SK-N-SH (cell line): ENCODE measurements at regions not wholly inside any gene's neighbourhood (a gene's known extent, or its start where the extent isn't known, plus 50 kb on each side); places are given as distances from the start of the nearest gene placed in this dataset.

Experiments used
- CTCF ChIA-PET: fragments of 300-600, 350-600 bp; formaldehyde crosslinking; extraction: SDS; loops from one replicate; lab custom pipeline; 2021; lab: Yijun Ruan, JAX
- POLR2A ChIA-PET: fragments of 350-600 bp; sonication (Branson Sonifier 250); formaldehyde crosslinking; extraction: SDS; loops from one replicate; lab custom pipeline; 2020; ENCODE audit warnings: antibody characterized with exemption, inconsistent platforms; lab: Yijun Ruan, JAX
- DNase-seq: peaks from one replicate; pipeline ENCODE4 v3.0.0; 2012
- H2AFZ ChIP-seq: fragments of 200-600 bp; sonication (generic); 2 replicates; pipeline ENCODE4 v1.8.1; 2016; ENCODE audit warnings: antibody characterized with exemption, mild to moderate bottlenecking, low read depth
- H3F3A ChIP-seq: fragments of 200-600 bp; sonication (generic); replicated peaks from 2 replicates; pipeline ENCODE3; 2016; ENCODE audit warnings: antibody characterized with exemption, mild to moderate bottlenecking; ENCODE audit not compliant: insufficient read depth
- H3K27ac ChIP-seq, 2 experiments: fragments of 200-500 bp in 1 of 2; fragments of 200-600 bp in 1 of 2; sonication (Bioruptor generic) in 1 of 2; sonication (generic), shearing (Covaris generic) in 1 of 2; 2 replicates each; pipeline versions ENCODE4 v1.5.1 to v1.6.1; 2014 to 2016; ENCODE audit warnings: low read depth in 2 of 2, inconsistent platforms in 1 of 2, low read length in 1 of 2, mild to moderate bottlenecking in 1 of 2, mixed read lengths in 1 of 2
- H3K27me3 ChIP-seq: fragments of 200-600 bp; sonication (generic), shearing (Covaris generic); 2 replicates; pipeline ENCODE4 v1.6.1; 2016; ENCODE audit warnings: mixed run types; ENCODE audit not compliant: insufficient read depth
- H3K36me3 ChIP-seq, 2 experiments: fragments of 200-500 bp in 1 of 2; fragments of 200-600 bp in 1 of 2; sonication (Bioruptor generic) in 1 of 2; sonication (generic) in 1 of 2; replicated peaks in 1 of 2; 2 replicates each; pipeline versions ENCODE3 to v1.5.1; 2014 to 2016; ENCODE audit warnings: low read length in 1 of 2, mild to moderate bottlenecking in 1 of 2; ENCODE audit not compliant: insufficient read depth in 2 of 2, control insufficient read depth in 1 of 2
- H3K4me1 ChIP-seq, 2 experiments: fragments of 200-500 bp in 1 of 2; fragments of 200-600 bp in 1 of 2; sonication (Bioruptor generic) in 1 of 2; sonication (generic), shearing (Covaris generic) in 1 of 2; 2 replicates each; pipeline versions ENCODE4 v1.5.1 to v1.6.1; 2014 to 2016; ENCODE audit warnings: low read depth in 1 of 2, low read length in 1 of 2, mixed run types in 1 of 2; ENCODE audit not compliant: insufficient read depth in 2 of 2, control insufficient read depth in 1 of 2
- H3K4me2 ChIP-seq: fragments of 200-600 bp; sonication (generic), shearing (Covaris generic); 2 replicates; pipeline ENCODE4 v1.6.1; 2017; ENCODE audit warnings: mixed run types
- H3K4me3 ChIP-seq, 2 experiments: fragments of 200-500 bp in 1 of 2; fragments of 200-600 bp in 1 of 2; sonication (Bioruptor generic) in 1 of 2; sonication (generic), shearing (Covaris generic) in 1 of 2; 2 replicates each; pipeline versions ENCODE4 v1.5.1 to v1.8.1; 2014 to 2016; ENCODE audit warnings: low read depth in 2 of 2, inconsistent platforms in 1 of 2, low read length in 1 of 2, mild to moderate bottlenecking in 1 of 2, mixed read lengths in 1 of 2, moderate library complexity in 1 of 2
- H3K79me2 ChIP-seq: fragments of 200-600 bp; sonication (generic); 2 replicates; pipeline ENCODE4 v1.8.1; 2017; ENCODE audit warnings: mild to moderate bottlenecking; ENCODE audit not compliant: insufficient read depth
- H3K9ac ChIP-seq: fragments of 200-600 bp; sonication (generic); 2 replicates; pipeline ENCODE4 v1.6.1; 2017; ENCODE audit warnings: mixed run types
- H3K9me2 ChIP-seq: fragments of 200-600 bp; sonication (generic); 2 replicates; pipeline ENCODE4 v1.6.1; 2017; ENCODE audit warnings: mixed run types
- H3K9me3 ChIP-seq: fragments of 200-600 bp; sonication (generic); 2 replicates; pipeline ENCODE4 v1.6.1; 2017; ENCODE audit warnings: mixed run types, mild to moderate bottlenecking, moderate library complexity
- H4K20me1 ChIP-seq: fragments of 200-600 bp; sonication (generic); 2 replicates; pipeline ENCODE4 v1.6.1; 2017; ENCODE audit warnings: mild to moderate bottlenecking, mixed run types; ENCODE audit not compliant: insufficient read depth
- ELF1 ChIP-seq: IDR thresholded peaks from 2 replicates; pipeline ENCODE4 v1.4.0; 2012
- EP300 ChIP-seq, 2 experiments: IDR thresholded peaks; 2 replicates each; pipeline versions ENCODE4 v1.4.0 to v1.6.1; 2012; ENCODE audit warnings: borderline replicate concordance in 1 of 2, low read depth in 1 of 2, low read length in 1 of 2
- FOSL2 ChIP-seq: IDR thresholded peaks from 2 replicates; pipeline ENCODE4 v1.4.0; 2012; ENCODE audit warnings: low read depth, mild to moderate bottlenecking, moderate library complexity, borderline replicate concordance
- FOXM1 ChIP-seq: IDR thresholded peaks from 2 replicates; pipeline ENCODE4 v1.4.0; 2012; ENCODE audit warnings: low read depth, mild to moderate bottlenecking
- GATA2 ChIP-seq: sonication (generic); formaldehyde crosslinking; IDR thresholded peaks from 2 replicates; pipeline ENCODE4 v1.5.0; 2020; ENCODE audit warnings: mild to moderate bottlenecking, missing genetic modification reagents
- IRF3 ChIP-seq: fragments of 150-350 bp; IDR thresholded peaks from 2 replicates; pipeline ENCODE4 v1.6.1; 2016; ENCODE audit warnings: mild to moderate bottlenecking, low read depth, low read length
- JUND ChIP-seq: IDR thresholded peaks from 2 replicates; pipeline ENCODE4 v1.4.0; 2012
- MXI1 ChIP-seq: IDR thresholded peaks from 2 replicates; pipeline ENCODE4 v1.6.1; 2012; ENCODE audit warnings: mild to moderate bottlenecking, low read depth, low read length, improper control_type of control experiment
- PBX3 ChIP-seq: IDR thresholded peaks from 2 replicates; pipeline ENCODE4; 2012
- POLR2AphosphoS5 ChIP-seq: IDR thresholded peaks from 2 replicates; pipeline ENCODE4 v1.6.1; 2012; ENCODE audit warnings: low read depth, low read length
- SIN3A ChIP-seq: IDR thresholded peaks from 2 replicates; pipeline ENCODE4 v1.6.1; 2012; ENCODE audit warnings: low read depth, mild to moderate bottlenecking, low read length, moderate library complexity, borderline replicate concordance
- TAF1 ChIP-seq: IDR thresholded peaks from 2 replicates; pipeline ENCODE4 v1.6.1; 2012; ENCODE audit warnings: low read depth, mild to moderate bottlenecking, low read length, moderate library complexity, borderline replicate concordance
- TCF12 ChIP-seq: IDR thresholded peaks from 2 replicates; pipeline ENCODE4 v1.4.0; 2012
- USF1 ChIP-seq: IDR thresholded peaks from 2 replicates; pipeline ENCODE4 v1.4.0; 2012; ENCODE audit warnings: low read depth, borderline replicate concordance
- YY1 ChIP-seq: IDR thresholded peaks from 2 replicates; pipeline ENCODE4 v1.4.0; 2012; ENCODE audit warnings: low read depth, mild to moderate bottlenecking
- ZBTB33 ChIP-seq: IDR thresholded peaks from 2 replicates; pipeline ENCODE4 v1.4.0; 2012; ENCODE audit warnings: low read depth, borderline replicate concordance
- WGBS: methylation state at CpG from one replicate; pipeline ENCODE4 v1.1.6; 2017; ENCODE audit warnings: low lambda C conversion rate; 5-methylcytosine and 5-hydroxymethylcytosine counted together

- Histone ChIP-seq H3K27ac (peak overlapping the region in 1 of 2 experiments; percentile 83; a peak in 2 of 4 replicates), H3K4me1 (peaks cover 0 to 12% of the 10 kb centered on the region in 2 experiments; a peak in 1 of 4 replicates), H3K4me2 (peak overlapping the region; percentile 67), H3K9me3 (no peaks in the 10 kb centered on the region), H3K4me3 (peak overlapping the region in 1 of 2 experiments; percentile 40; a peak in 1 of 4 replicates), H3K9me2 (no peaks in the 10 kb centered on the region), H3K27me3 (no peaks in the 10 kb centered on the region), H3F3A (peaks cover 17% of the 10 kb centered on the region), H3K79me2 (no peaks in the 10 kb centered on the region), H2AFZ (peak overlapping the region; percentile 57; the same call in 1 of the 2 replicates), H3K9ac (peak overlapping the region; percentile 40), H4K20me1 (no peaks in the 10 kb centered on the region), H3K36me3 (no peaks in the 10 kb centered on the region)
- 2% methylated on average over 4 of the region's 4 CpGs for WGBS
- POLR2A ChIA-PET, result no interaction called here
- peak; percentile 86 for TF ChIP-seq FOSL2
- TF ChIP-seq PBX3, result peak; percentile 70
- no peak for TF ChIP-seq IRF3
- no peak for TF ChIP-seq YY1
- peak in 1 of 2 experiments; percentile 64; a peak in 2 of 4 replicates for TF ChIP-seq EP300 (IDR thresholded peaks at IDR 0.05; ENCODE audit: borderline replicate concordance in 1 of 2, low read depth in 1 of 2, low read length in 1 of 2)
- TF ChIP-seq POLR2AphosphoS5, result peak; percentile 33; the same call in 1 of the 2 replicates
- TF ChIP-seq JUND, result peak; percentile 76
- TF ChIP-seq MXI1, result no peak
- peak; percentile 72 for TF ChIP-seq TCF12
- TF ChIP-seq TAF1, result no peak
- CTCF ChIA-PET, result no interaction called here
- DNase-seq, result no peak
These were observed 850.3 kb upstream of the CADM2 start for GRCh38 chr3:84108442-84108971.

GRCh38 chr3:84109911-84110310, 848.9 kb upstream of the CADM2 start:
- Histone ChIP-seq H3K9me2 (no peaks in the 10 kb centered on the region), H3K9me3 (no peaks in the 10 kb centered on the region), H3K4me2 (no peak overlapping the region), H3K79me2 (no peaks in the 10 kb centered on the region), H3K36me3 (no peaks in the 10 kb centered on the region), H3K27ac (peak overlapping the region in 1 of 2 experiments; percentile 83; a peak in 1 of 4 replicates), H4K20me1 (no peaks in the 10 kb centered on the region), H3K4me1 (peaks cover 0 to 12% of the 10 kb centered on the region in 2 experiments; a peak in 1 of 4 replicates), H2AFZ (no peak overlapping the region), H3F3A (peaks cover 17% of the 10 kb centered on the region), H3K27me3 (no peaks in the 10 kb centered on the region), H3K9ac (no peak overlapping the region), H3K4me3 (no peak overlapping the region)
- CTCF ChIA-PET, result no interaction called here
- POLR2A ChIA-PET, result no interaction called here
- DNase-seq, result no peak
- TF ChIP-seq USF1 (no peak), YY1 (no peak), ELF1 (no peak), FOXM1 (no peak), EP300 (IDR thresholded peaks at IDR 0.05; ENCODE audit: borderline replicate concordance in 1 of 2, low read depth in 1 of 2, low read length in 1 of 2) (no peak), ZBTB33 (no peak), SIN3A (no peak), GATA2 (CRISPR knock-in tag) (no peak)
